OCI-LY7 (cell line): ENCODE measurements at regions not wholly inside any gene's neighbourhood (a gene's known extent, or its start where the extent isn't known, plus 50 kb on each side); places are given as distances from the start of the nearest gene placed in this dataset.

ENCODE experiments used
- BruUV-seq: library from RNA; stranded (reverse); fragments of 400-500 nt; replicated peaks from 2 replicates; lab custom pipeline; 2021; lab: Mats Ljungman, UMichigan
- CTCF ChIA-PET: fragments of 300-600 bp; sonication (Branson Sonifier 250); formaldehyde crosslinking; loops from one replicate; lab custom pipeline; 2022; ENCODE audit warnings: antibody characterized with exemption; ENCODE audit not compliant: unreplicated experiment; lab: Charles Lee
- POLR2A ChIA-PET: fragments of 300-600 bp; sonication (Branson Sonifier 250); formaldehyde crosslinking; loops from one replicate; lab custom pipeline; 2022; ENCODE audit warnings: antibody characterized with exemption; lab: Charles Lee
- DNase-seq: peaks from one replicate; pipeline ENCODE4 v3.0.0-alpha.2; 2015; ENCODE audit warnings: low spot score
- H2AFZ ChIP-seq: fragments of 200-600 bp; sonication (generic), shearing (Covaris generic); 2 replicates; pipeline ENCODE4 v1.6.1; 2014; ENCODE audit warnings: mild to moderate bottlenecking, antibody characterized with exemption, low read length, moderate library complexity
- H3K27ac ChIP-seq: fragments of 200-600 bp; sonication (generic); 2 replicates; pipeline ENCODE4 v1.5.1; 2014; ENCODE audit warnings: mixed run types, low read depth, mild to moderate bottlenecking, moderate library complexity, low read length, inconsistent platforms; ENCODE audit not compliant: poor library complexity, severe bottlenecking
- H3K36me3 ChIP-seq: fragments of 200-600 bp; sonication (generic); 2 replicates; pipeline ENCODE4 v1.6.1; 2014; ENCODE audit warnings: mild to moderate bottlenecking, antibody characterized with exemption, low read length, moderate library complexity, mixed read lengths; ENCODE audit not compliant: insufficient read depth
- H3K4me1 ChIP-seq: fragments of 200-600 bp; sonication (generic); 2 replicates; pipeline ENCODE4 v1.5.1; 2014; ENCODE audit warnings: mild to moderate bottlenecking, low read length; ENCODE audit not compliant: insufficient read depth, poor library complexity, severe bottlenecking
- H3K4me2 ChIP-seq: fragments of 200-600 bp; sonication (generic); 2 replicates; pipeline ENCODE4 v1.6.1; 2014; ENCODE audit warnings: mild to moderate bottlenecking, low read length
- H3K4me3 ChIP-seq: fragments of 200-600 bp; sonication (generic); 2 replicates; pipeline ENCODE4 v1.5.1; 2014; ENCODE audit warnings: mild to moderate bottlenecking, low read depth, low read length; ENCODE audit not compliant: poor library complexity, severe bottlenecking
- H3K79me2 ChIP-seq: fragments of 200-600 bp; sonication (generic); 2 replicates; pipeline ENCODE4 v1.6.1; 2016; ENCODE audit warnings: low read depth, mild to moderate bottlenecking, low read length, moderate library complexity, mixed read lengths; ENCODE audit not compliant: insufficient read depth
- H3K9me2 ChIP-seq: fragments of 200-600 bp; sonication (generic); 2 replicates; pipeline ENCODE4 v1.6.1; 2016; ENCODE audit warnings: mild to moderate bottlenecking, low read length, mixed read lengths; ENCODE audit not compliant: insufficient read depth
- H3K9me3 ChIP-seq: fragments of 200-600 bp; sonication (generic); 2 replicates; pipeline ENCODE4 v1.6.1; 2014; ENCODE audit warnings: mild to moderate bottlenecking, mixed run types, low read length, mixed read lengths
- H4K20me1 ChIP-seq: fragments of 200-600 bp; sonication (generic); 2 replicates; pipeline ENCODE4 v1.6.1; 2014; ENCODE audit warnings: mild to moderate bottlenecking, antibody characterized with exemption, low read length, moderate library complexity, mixed read lengths; ENCODE audit not compliant: insufficient read depth
- EZH2phosphoT487 ChIP-seq: fragments of 200-600 bp; sonication (generic); IDR thresholded peaks from 2 replicates; pipeline ENCODE4 v1.6.1; 2018; ENCODE audit warnings: low read depth, borderline replicate concordance, mild to moderate bottlenecking, mixed run types, antibody characterized with exemption, low read length, moderate library complexity, mixed read lengths
- intact Hi-C: fragments of 100-400 bp; cut with micrococcal nuclease; formaldehyde crosslinking; loops from one replicate; pipeline ENCODE4 v1.10.0; 2022; ENCODE audit not compliant: unreplicated experiment
- TF ChIP-seq, protein P1 (sequence below): fragments of 200-600 bp; sonication (generic); conservative IDR thresholded peaks from 2 replicates; pipeline ENCODE4 v1.5.1; 2014; ENCODE audit warnings: mild to moderate bottlenecking, antibody characterized with exemption, low read length, moderate library complexity, mixed read lengths

GRCh38 chr2:52405980-52406379 lies 1361.6 kb upstream of the CHAC2 start:
- no peaks in the 10 kb centered on the region for H3K36me3 ChIP-seq
- BruUV-seq, result no TSS peak

DNA sequence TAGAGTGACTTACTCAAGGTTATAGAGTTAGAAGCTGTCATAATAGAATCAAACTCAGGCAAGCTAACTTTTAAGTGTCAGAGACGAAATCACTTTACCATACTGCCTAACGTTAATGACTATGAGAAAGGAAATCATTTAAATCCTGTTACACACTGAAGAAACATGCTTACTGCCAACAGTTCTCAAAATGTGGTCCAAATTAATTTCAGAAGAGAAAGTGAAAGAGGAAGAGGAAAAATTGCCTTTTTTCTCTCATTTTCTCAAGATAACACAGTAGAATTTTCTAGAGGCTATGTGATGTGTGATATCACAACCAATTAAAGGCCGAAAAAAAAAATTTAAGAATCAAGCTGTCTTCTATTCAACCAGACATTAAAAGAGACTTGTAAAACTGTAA lies 1362.7 kb upstream of the CHAC2 start:
- Histone ChIP-seq H3K4me3 (no peak overlapping the region), H3K27ac (no peak overlapping the region), H3K9me2 (no peaks in the 10 kb centered on the region), H3K9me3 (no peaks in the 10 kb centered on the region), H4K20me1 (no peaks in the 10 kb centered on the region), H3K4me1 (no peaks in the 10 kb centered on the region), H3K79me2 (no peaks in the 10 kb centered on the region), H2AFZ (no peak overlapping the region), H3K4me2 (no peak overlapping the region), H3K36me3 (no peaks in the 10 kb centered on the region)
- BruUV-seq, result no TSS peak
- intact Hi-C loops, result no loop called here
- CTCF ChIA-PET, result no interaction called here
- POLR2A ChIA-PET, result no interaction called here
- TF ChIP-seq EZH2phosphoT487, result no peak
- TF ChIP-seq, protein P1, sequence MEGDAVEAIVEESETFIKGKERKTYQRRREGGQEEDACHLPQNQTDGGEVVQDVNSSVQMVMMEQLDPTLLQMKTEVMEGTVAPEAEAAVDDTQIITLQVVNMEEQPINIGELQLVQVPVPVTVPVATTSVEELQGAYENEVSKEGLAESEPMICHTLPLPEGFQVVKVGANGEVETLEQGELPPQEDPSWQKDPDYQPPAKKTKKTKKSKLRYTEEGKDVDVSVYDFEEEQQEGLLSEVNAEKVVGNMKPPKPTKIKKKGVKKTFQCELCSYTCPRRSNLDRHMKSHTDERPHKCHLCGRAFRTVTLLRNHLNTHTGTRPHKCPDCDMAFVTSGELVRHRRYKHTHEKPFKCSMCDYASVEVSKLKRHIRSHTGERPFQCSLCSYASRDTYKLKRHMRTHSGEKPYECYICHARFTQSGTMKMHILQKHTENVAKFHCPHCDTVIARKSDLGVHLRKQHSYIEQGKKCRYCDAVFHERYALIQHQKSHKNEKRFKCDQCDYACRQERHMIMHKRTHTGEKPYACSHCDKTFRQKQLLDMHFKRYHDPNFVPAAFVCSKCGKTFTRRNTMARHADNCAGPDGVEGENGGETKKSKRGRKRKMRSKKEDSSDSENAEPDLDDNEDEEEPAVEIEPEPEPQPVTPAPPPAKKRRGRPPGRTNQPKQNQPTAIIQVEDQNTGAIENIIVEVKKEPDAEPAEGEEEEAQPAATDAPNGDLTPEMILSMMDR, result no peak
- no peak for DNase-seq

More at GRCh38 chr2:52405980-52406379, 1361.6 kb upstream of the CHAC2 start:
- intact Hi-C loops, result no loop called here
- no peak for DNase-seq
- H3K9me3 ChIP-seq, result no peaks in the 10 kb centered on the region
- no peak for TF ChIP-seq EZH2phosphoT487
- TF ChIP-seq, protein P1, result no peak
- no peak overlapping the region for H2AFZ ChIP-seq
- H3K4me3 ChIP-seq, result no peak overlapping the region
- H3K79me2 ChIP-seq, result no peaks in the 10 kb centered on the region
- H3K9me2 ChIP-seq, result no peaks in the 10 kb centered on the region
- H3K4me2 ChIP-seq, result no peak overlapping the region
- ChIA-PET POLR2A (no interaction called here), CTCF (no interaction called here)
- H3K4me1 ChIP-seq, result no peaks in the 10 kb centered on the region
- no peaks in the 10 kb centered on the region for H4K20me1 ChIP-seq
- H3K27ac ChIP-seq, result no peak overlapping the region

DNA sequence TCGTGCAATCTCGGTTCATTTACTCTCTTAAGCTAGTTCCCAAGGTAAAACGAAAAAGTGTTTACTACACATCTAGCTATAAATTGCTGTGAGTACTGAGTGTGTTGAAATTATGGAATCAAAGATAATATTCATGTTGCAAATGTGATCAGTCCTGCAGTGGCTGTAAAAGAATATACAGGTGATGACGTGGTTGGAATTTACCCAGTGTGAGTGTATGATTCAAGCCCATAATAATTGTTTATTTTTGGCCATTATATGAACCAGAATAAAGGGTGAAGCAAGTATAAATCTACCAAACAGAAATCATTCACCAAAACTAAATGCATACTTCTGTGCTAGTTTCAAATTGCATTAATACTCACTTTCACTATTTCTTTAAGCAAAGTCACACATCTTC lies 1363.6 kb upstream of the CHAC2 start:
- no TSS peak for BruUV-seq
- Histone ChIP-seq H3K79me2 (no peaks in the 10 kb centered on the region), H3K36me3 (no peaks in the 10 kb centered on the region), H4K20me1 (no peaks in the 10 kb centered on the region), H3K4me2 (no peak overlapping the region), H2AFZ (no peak overlapping the region), H3K9me3 (no peaks in the 10 kb centered on the region), H3K4me1 (no peaks in the 10 kb centered on the region), H3K4me3 (no peak overlapping the region), H3K9me2 (no peaks in the 10 kb centered on the region), H3K27ac (no peak overlapping the region)
- CTCF ChIA-PET, result no interaction called here
- intact Hi-C loops, result no loop called here
- POLR2A ChIA-PET, result interaction anchor here (0.6 kb wide), 1 partner anchor 25 kb away, joined by 3 read pairs; no protein-coding TSS in a partner anchor
- no peak for DNase-seq
- TF ChIP-seq EZH2phosphoT487, result no peak
- TF ChIP-seq, protein P1, result no peak
